HG03060 (cell line): ENCODE measurements at regions not wholly inside any gene's neighbourhood (a gene's known extent, or its start where the extent isn't known, plus 50 kb on each side); places are given as distances from the start of the nearest gene placed in this dataset.
"Not testable (repeated sequence)": the region's sequence is repeated elsewhere in the genome, so short reads cannot be mapped to it uniquely, and the experiment has no call there.

ENCODE experiments used
- ATAC-seq: cut with Tn5 transposase; IDR thresholded peaks from one replicate; pipeline ENCODE4 v1.9.1; 2021; ENCODE audit warnings: low read depth, moderate number of reproducible peaks; ENCODE audit not compliant: unreplicated experiment

GRCh38 chr3:110568246-110568645 is 503.4 kb upstream of the NECTIN3 start:
- ATAC-seq: peak; percentile 44

DNA sequence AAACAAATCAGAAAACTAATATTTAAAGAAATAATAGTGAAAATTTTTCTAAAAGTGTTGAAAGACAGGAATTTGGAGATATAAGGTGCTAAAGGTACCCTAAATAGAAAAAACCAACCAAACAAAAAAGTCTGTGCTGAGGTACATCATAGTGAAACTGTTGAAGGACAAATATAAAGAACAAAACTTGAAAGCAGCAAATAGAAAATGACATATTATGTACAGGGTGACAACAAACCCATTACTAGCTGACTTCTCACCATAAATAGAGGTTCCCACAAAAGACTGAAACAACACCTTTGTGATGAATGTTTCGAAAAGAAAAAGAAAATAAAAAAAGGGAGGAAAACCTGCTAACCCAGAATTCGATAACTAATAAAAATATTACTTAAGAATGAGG is 502.5 kb upstream of the NECTIN3 start:
- no peak for ATAC-seq

DNA sequence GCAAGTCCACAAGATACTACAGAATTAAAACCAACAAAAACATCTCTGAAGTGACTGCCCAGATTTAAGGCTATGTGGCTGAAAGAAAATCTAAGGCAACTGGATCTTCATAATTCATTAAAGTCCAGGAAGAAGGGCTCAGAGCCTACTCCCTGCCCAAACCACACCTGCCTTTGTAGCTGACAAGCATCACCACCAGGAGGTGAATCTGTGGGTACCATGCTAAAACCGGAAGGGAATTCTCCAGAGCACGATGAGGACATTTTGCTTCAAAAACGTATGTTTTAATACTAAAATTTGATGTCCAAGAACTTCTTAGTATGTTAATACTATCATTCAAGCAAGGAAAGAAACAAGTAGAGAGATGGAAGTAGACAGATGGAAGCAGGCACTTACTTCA is 495.9 kb upstream of the NECTIN3 start:
- ATAC-seq: no peak

DNA sequence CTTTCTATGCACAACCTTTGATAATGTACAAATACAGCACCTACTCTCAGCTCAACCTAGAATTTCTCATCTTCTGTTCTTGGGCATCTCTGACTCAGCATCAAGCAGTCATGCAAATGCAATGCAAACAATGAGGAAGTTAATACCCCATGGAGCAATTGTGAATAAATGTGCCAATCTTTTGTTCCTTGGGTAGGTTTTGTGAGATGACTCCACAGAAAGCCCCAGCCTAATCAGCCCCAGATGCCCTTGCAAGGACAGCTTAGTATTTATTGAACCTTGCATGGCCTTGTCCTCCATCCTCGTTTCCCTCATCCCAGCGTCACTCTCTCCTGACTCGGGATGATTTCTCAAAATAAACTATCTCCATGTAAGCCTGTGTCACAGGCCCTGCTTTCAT is 494.7 kb upstream of the NECTIN3 start:
- no peak for ATAC-seq

GRCh38 chr3:110577854-110578253 is 493.8 kb upstream of the NECTIN3 start:
- ATAC-seq: no peak

DNA sequence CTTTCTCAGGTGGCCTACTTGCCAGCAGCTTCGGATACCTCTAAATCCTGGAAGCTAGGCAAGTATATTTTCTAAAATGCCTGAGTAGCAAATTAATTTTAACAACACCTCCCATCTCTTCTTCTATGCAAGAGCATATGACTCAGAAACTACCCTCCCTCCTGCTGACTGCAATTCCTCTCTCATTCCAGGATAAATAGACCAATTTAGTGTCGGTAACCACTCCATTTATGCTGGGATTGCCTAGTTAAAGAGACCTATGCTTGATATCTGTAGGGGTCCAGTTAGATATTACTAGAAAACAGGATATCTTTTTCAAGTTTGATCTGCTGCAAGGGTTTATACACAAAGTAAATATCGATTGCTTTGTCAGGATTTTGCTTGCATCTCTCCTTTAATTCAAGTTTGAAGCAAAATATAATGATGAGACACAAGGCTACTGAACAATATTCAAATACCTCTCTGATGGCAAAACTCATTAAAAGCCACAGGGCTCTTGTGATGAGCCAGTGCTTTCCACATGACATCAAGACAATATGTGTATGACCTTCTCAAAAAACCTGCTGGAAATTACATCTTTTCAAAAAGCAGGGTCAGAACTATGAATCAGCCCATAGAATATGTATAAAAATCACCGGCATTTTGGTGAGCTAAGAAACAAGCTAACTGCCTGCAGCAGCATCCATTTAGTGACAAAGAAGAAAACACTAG is 491.6 kb upstream of the NECTIN3 start:
- ATAC-seq: no peak

GRCh38 chr3:110583373-110583935 is 488.2 kb upstream of the NECTIN3 start:
- no peak for ATAC-seq

- ATAC-seq: no peak
These were observed 482.7 kb upstream of the NECTIN3 start for GRCh38 chr3:110588906-110589305.

DNA sequence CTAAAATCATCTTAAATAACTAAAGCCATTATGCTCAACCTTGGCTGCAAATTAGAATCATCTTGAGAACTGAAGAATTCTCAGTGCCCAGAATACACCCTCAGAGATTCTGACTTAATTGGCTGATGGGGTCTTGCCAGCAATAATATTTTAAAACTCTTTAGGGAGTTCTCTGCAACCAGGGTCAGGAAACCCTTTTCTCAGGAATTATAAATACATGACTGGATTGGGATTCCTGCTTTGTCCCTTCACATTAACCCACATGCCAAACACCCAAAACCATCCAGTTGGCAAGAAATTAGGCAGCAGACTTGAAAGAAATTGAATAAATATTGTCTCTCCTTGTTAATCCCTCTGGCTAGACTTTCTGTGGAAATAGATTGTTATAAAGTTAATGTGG is 482.3 kb upstream of the NECTIN3 start:
- ATAC-seq: no peak

DNA sequence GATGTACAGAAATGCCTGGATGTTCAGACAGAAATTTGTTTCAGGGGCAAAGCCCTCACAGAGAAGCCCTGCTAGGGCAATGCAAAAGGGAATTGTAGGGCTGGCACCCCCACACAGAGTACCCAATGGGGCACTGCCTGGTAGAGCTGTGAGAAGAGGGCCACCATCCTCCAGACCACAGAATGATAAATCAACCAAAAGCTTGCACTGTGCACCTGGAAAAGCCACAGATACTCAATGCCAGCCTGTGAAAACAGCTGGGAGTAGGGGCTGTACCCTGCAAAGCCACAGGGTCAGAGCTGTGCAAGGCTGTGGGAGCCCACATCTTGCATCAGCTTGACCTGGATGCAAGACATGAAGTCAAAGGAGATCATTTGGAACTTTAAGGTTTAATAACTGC is 477.9 kb upstream of the NECTIN3 start:
- ATAC-seq: no peak

- ATAC-seq: no peak
These were observed 472.6 kb upstream of the NECTIN3 start for GRCh38 chr3:110598847-110599490.

GRCh38 chr3:110608566-110608965 is 463.1 kb upstream of the NECTIN3 start:
- no peak for ATAC-seq

DNA sequence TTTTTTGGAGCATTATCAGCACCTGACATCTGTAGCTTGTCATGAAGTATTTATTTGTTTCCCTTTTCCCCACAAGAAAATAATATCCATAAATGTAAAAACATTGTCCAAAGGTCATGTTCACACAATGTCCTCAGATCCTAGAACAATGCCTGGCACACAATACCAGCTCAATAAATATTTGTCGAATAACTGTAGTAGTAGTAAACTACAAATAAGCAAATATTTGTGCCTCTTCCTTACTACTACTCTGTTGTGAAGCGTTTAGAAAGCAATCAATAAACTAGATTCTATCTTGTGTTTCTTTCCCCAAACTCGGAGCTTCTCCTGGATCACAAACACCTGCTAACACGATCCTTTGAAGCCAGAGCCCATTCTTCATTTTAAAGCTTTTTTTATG is 459.6 kb upstream of the NECTIN3 start:
- ATAC-seq: no peak

GRCh38 chr3:110614186-110614585 is 457.4 kb upstream of the NECTIN3 start:
- ATAC-seq: no peak

GRCh38 chr3:110615454-110615853 is 456.2 kb upstream of the NECTIN3 start:
- no peak for ATAC-seq

DNA sequence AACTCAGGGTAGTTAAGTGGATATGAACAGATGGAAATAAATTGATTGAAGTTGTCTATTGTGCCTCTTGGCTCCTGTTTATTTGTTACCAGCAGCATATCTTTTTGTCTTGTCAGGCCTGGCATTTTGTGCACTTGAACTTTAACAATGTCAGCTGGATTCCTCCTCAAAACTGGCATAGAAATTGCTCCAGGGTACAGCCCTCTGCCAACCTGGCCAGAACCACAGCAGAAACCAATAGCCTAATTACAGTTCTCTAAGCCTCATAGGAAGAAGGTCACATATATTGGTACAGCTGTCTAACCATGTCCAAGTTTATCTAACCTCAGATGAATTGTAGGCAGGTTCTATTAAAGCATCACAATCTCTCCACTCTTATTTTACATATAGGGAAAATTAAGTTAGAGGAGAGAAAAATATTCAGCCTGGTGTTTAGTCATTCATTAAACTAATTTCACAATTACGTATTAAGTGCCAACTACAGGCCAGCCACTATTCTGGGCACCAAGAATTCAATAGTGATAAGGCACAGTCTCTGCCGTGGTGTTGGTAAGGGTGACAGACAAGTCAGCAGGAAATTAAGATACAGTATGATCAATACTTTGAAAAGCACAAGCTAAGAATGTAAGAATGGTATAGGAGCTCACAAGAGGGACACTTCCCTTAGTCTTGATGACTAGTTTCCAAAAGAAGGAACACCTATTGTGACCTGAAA is 452.9 kb upstream of the NECTIN3 start:
- no peak for ATAC-seq

DNA sequence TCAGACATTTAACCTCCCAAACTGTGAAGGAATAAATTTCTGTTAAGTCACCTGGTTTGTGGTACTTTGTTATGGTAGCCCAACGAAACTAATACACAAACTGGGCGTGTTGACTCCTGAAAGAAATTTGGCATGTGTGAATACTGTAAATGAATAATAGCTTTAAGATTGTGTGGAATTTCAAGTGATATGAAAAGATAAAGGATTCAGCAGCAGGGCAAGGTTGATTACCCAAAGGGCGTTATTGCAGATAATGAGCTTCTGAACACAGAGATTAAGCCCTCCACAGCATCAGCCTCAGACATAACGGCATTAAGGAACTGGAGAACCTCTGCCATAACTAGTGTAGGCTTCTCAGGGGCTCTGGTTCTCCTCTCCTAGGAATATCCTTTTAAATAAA is 451.5 kb upstream of the NECTIN3 start:
- ATAC-seq: no peak

DNA sequence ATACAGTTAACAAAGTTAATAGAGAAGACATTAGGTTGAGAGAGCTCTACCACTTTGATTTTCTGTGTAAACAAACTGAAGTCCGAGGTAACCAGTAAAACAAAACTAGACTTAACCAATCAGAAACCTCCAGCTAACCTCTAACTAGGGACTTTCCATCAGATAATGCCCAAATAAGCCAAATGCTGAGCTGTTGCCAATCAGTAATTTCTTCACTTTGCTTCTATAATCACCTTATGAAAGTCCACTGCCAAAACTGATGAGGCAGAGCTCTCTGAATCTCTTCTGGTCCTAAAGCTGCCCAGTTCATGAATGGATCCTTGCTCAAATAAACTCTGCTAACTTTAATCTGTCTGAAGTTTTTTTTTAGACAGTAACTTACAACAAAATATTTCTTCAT is 448.0 kb upstream of the NECTIN3 start:
- ATAC-seq: peak; percentile 42

DNA sequence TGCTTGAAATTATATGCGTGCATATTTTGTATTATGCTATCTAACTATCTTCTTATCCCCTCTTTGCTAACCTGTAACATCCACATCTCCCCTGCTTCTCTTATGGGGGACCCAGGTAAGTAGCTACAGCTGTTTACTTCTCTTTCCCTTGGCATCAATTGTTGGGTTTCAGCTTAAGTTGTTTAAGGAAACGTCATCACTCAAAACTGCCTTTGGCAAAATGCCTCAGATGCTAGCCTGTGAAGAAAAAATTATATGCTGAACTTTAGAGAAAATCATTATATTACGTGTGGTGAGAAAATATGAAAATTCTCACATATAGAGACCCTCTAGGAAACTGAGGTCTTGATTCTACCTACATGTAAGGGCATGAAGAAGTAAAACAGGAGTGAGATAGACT is 447.0 kb upstream of the NECTIN3 start:
- no peak for ATAC-seq

- ATAC-seq: no peak
These were observed 446.3 kb upstream of the NECTIN3 start for GRCh38 chr3:110625201-110625747.

DNA sequence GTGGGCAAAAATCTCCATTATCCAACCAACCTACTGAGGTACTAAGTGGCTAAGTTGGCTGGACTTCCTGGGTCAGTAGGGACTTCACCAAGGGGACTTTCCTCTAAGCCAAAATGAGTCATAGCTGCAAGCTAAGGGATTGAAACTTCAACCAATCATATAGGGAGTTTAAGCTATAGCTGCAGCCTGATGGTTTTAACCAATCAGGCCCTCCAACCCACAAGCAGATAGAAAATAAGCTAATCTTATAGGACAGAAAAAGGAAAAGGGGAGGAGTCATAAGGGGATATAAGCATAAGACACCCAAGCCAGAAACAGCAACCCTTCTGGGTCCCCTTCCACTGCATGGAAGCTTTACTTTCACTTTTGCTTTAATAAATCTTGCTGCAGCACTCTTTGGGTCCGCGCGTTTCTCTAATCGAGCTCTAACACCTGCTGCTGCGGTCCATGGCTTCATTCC is 444.9 kb upstream of the NECTIN3 start:
- not testable (repeated sequence) for ATAC-seq
